Gastroesophageal sphincter (tissue), 4 donors: ENCODE measurements at regions not wholly inside any gene's neighbourhood (a gene's known extent, or its start where the extent isn't known, plus 50 kb on each side); places are given as distances from the start of the nearest gene placed in this dataset.
"Not testable (repeated sequence)": the region's sequence is repeated elsewhere in the genome, so short reads cannot be mapped to it uniquely, and the experiment has no call there.

Source experiments
- ATAC-seq: fragments of 150-250 bp; one replicate; pipeline ENCODE4 v1.9.1; 2016; ENCODE audit warnings: mild to moderate bottlenecking, moderate library complexity
- H3K27ac ChIP-seq, 4 donors: fragments of 200-600 bp; sonication (generic) in 3 of 4; 1 replicate in 3 of 4; 2 replicates in 1 of 4; pipeline ENCODE4 v1.5.1; 2016 to 2019
- H3K27me3 ChIP-seq: fragments of 200-600 bp; sonication (generic); one replicate; pipeline ENCODE4 v1.5.1; 2019
- H3K36me3 ChIP-seq, 2 donors: fragments of 200-600 bp; sonication (generic); one replicate each; pipeline ENCODE4 v1.5.1; 2019; ENCODE audit warnings: control low read depth in 1 of 2
- H3K4me1 ChIP-seq, 3 donors: fragments of 200-600 bp; sonication (generic); 1 replicate in 2 of 3; 2 replicates in 1 of 3; pipeline ENCODE4 v1.5.1; 2016 to 2019; ENCODE audit warnings: control low read depth in 2 of 3
- H3K4me3 ChIP-seq, 2 donors: fragments of 200-600 bp; sonication (generic); one replicate each; pipeline ENCODE4 v1.5.1; 2019; ENCODE audit warnings: mild to moderate bottlenecking in 1 of 2, moderate library complexity in 1 of 2
- H3K9me3 ChIP-seq, 3 donors: fragments of 200-600 bp; sonication (generic); one replicate each; pipeline ENCODE4 v1.5.1; 2017 to 2019; ENCODE audit warnings: control low read depth in 2 of 3
- CTCF ChIP-seq, 4 experiments: fragments of 200-600 bp in 2 of 4; fragments of 450-650 bp in 2 of 4; sonication (generic) in 1 of 4; IDR thresholded peaks; one replicate each; pipeline ENCODE4 v1.5.1; 2017 to 2019; ENCODE audit warnings: antibody characterized with exemption in 4 of 4, mild to moderate bottlenecking in 2 of 4, moderate library complexity in 2 of 4
- EP300 ChIP-seq: sonication (generic); formaldehyde crosslinking; IDR thresholded peaks from one replicate; pipeline ENCODE4 v1.6.1; 2017; ENCODE audit warnings: antibody characterized with exemption, mild to moderate bottlenecking
- POLR2A ChIP-seq, 2 donors: fragments of 450-650 bp; IDR thresholded peaks; one replicate each; pipeline ENCODE4 v1.6.1; 2017; ENCODE audit warnings: antibody characterized with exemption in 2 of 2, mild to moderate bottlenecking in 2 of 2, moderate library complexity in 1 of 2
- POLR2AphosphoS5 ChIP-seq: sonication (generic); formaldehyde crosslinking; IDR thresholded peaks from one replicate; pipeline ENCODE4 v1.6.1; 2017; ENCODE audit warnings: antibody characterized with exemption
- WGBS, 2 donors: methylation state at CpG; one replicate each; pipeline ENCODE4 v1.1.5; 2018; ENCODE audit warnings: low coverage in 1 of 2; 5-methylcytosine and 5-hydroxymethylcytosine counted together

DNA sequence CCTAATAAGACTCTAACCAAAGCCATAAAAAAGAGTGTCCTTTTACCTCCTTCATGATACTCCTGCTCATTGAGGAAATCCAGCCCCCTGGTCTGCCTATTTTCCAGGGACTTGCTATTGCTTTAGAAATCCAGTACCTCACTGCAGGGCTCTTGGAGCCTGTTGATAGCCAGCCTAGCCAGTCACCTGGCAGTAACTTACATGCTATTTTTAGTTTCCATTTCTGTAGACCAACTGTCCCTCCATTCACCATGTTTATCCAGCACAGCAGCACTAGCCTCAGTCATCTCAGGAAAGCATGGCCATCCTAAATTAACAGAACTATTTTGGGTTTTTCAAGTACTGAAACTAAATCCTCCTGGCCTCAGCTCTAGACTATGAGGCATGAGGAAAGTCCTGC is 91.5 kb upstream of the PHF24 start:
- H3K4me3 ChIP-seq, result no peak overlapping the region
- peaks cover 7% of the 10 kb centered on the region for H3K27me3 ChIP-seq
- no peak overlapping the region for H3K27ac ChIP-seq
- no peaks in the 10 kb centered on the region for H3K36me3 ChIP-seq
- no peaks in the 10 kb centered on the region for H3K4me1 ChIP-seq
- ATAC-seq, result no peak
- H3K9me3 ChIP-seq, result peaks cover 0 to 35% (median 0%) of the 10 kb centered on the region in 3 donors
- TF ChIP-seq EP300, result no peak
- TF ChIP-seq POLR2A (IDR thresholded peaks at IDR 0.05), result no peak
- no peak for TF ChIP-seq POLR2AphosphoS5
- TF ChIP-seq CTCF (IDR thresholded peaks at IDR 0.05), result no peak

GRCh38 chr9:34863426-34863825 is 94.7 kb upstream of the PHF24 start:
- TF ChIP-seq POLR2AphosphoS5 (no peak), POLR2A (IDR thresholded peaks at IDR 0.05) (no peak), CTCF (IDR thresholded peaks at IDR 0.05) (no peak), EP300 (no peak)
- no peak overlapping the region for H3K4me3 ChIP-seq
- peaks cover 7% of the 10 kb centered on the region for H3K27me3 ChIP-seq
- H3K27ac ChIP-seq, result no peak overlapping the region
- no peaks in the 10 kb centered on the region for H3K36me3 ChIP-seq
- ATAC-seq, result no peak
- peaks cover 0 to 46% (median 0%) of the 10 kb centered on the region in 3 donors for H3K9me3 ChIP-seq
- 43% methylated on average over 1 of the region's 1 CpG; no CpG with 5 or more reads in 1 of the 2 donors for WGBS, 2 donors
- no peaks in the 10 kb centered on the region for H3K4me1 ChIP-seq

- Histone ChIP-seq H3K36me3 (no peaks in the 10 kb centered on the region), H3K27ac (no peak overlapping the region), H3K27me3 (peaks cover 7% of the 10 kb centered on the region), H3K4me3 (no peak overlapping the region), H3K4me1 (no peaks in the 10 kb centered on the region), H3K9me3 (peaks cover 0 to 51% (median 0%) of the 10 kb centered on the region in 3 donors)
- no peak for ATAC-seq
- TF ChIP-seq POLR2AphosphoS5 (no peak), CTCF (IDR thresholded peaks at IDR 0.05) (no peak), POLR2A (IDR thresholded peaks at IDR 0.05) (no peak), EP300 (no peak)
Measured at GRCh38 chr9:34862836-34863235, 95.2 kb upstream of the PHF24 start.

DNA sequence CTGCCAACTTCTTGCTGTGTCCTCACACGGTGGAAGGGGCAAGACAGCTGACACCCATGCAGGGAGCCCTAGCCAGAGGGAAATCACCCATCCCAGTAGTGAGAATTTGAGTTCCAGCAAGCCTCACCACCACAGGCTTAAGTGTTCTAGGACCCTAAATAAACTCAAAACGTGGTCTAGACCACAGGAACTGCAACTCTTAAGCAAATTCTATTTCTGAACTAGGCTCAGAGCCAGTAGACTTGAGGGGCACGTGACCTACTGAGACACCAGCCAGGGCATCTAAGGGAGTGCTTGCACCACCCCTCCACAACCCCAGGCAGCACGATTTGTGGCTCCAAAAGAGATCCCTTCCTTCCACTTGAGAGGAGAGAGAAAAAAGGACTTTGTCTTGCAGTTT is 96.0 kb upstream of the PHF24 start:
- Histone ChIP-seq H3K4me3 (no peak overlapping the region), H3K27me3 (peaks cover 9% of the 10 kb centered on the region), H3K9me3 (peaks cover 0 to 57% (median 0%) of the 10 kb centered on the region in 3 donors), H3K4me1 (no peaks in the 10 kb centered on the region), H3K36me3 (no peaks in the 10 kb centered on the region), H3K27ac (no peak overlapping the region)
- 35 to 50% methylated on average over 1 to 2 of the region's 4 CpGs for WGBS, 2 donors
- no peak for ATAC-seq
- TF ChIP-seq POLR2AphosphoS5, result no peak
- no peak for TF ChIP-seq EP300
- no peak for TF ChIP-seq CTCF (IDR thresholded peaks at IDR 0.05)
- no peak for TF ChIP-seq POLR2A (IDR thresholded peaks at IDR 0.05)

- not testable (repeated sequence) for H3K27ac ChIP-seq, ATAC-seq, H3K4me3 ChIP-seq, H3K36me3 ChIP-seq, H3K27me3 ChIP-seq, H3K4me1 ChIP-seq
- H3K9me3 ChIP-seq, result peaks cover 0 to 74% (median 0%) of the 10 kb centered on the region in 3 donors
Measured at GRCh38 chr9:34855016-34855415, 103.1 kb upstream of the PHF24 start.

DNA sequence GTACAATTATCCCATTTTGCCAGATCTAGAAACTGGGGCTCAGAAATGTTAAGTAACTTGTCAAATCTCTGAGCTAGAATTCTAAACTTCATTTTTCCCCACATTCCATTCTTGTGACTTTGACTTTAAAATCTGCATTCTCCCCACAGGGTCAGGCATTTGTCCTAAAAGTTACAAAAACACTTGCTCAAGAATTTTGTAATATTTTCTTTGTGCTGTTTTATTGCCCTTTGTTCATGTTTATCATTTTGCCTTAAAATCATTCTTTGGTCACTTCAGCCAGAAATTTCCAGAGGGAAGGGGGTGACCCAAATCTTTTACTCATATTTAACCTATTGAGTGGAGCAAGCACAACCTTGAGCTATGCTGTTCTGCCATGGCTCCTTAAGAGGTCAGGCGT is 120.1 kb upstream of the CCL21 start:
- Histone ChIP-seq H3K27me3 (peaks cover 4% of the 10 kb centered on the region), H3K27ac (no peak overlapping the region), H3K9me3 (no peaks in the 10 kb centered on the region), H3K4me3 (no peak overlapping the region), H3K4me1 (no peaks in the 10 kb centered on the region), H3K36me3 (no peaks in the 10 kb centered on the region)
- ATAC-seq, result no peak
- WGBS, 2 donors, result 100% methylated on average over 1 of the region's 1 CpG; no CpG with 5 or more reads in 1 of the 2 donors
- no peak for TF ChIP-seq POLR2A (IDR thresholded peaks at IDR 0.05)
- no peak for TF ChIP-seq POLR2AphosphoS5
- no peak for TF ChIP-seq CTCF (IDR thresholded peaks at IDR 0.05)
- TF ChIP-seq EP300, result no peak
